K562 (cell line): ENCODE measurements at regions not wholly inside any gene's neighbourhood (a gene's known extent, or its start where the extent isn't known, plus 50 kb on each side); places are given as distances from the start of the nearest gene placed in this dataset.

ENCODE experiments used
- CTCF ChIP-seq, 3 experiments: IDR thresholded peaks in 2 of 3; conservative IDR thresholded peaks in 1 of 3; 2 replicates each; pipeline ENCODE4 v1.5.1; 2011 to 2012; ENCODE audit warnings: low read length in 3 of 3, mild to moderate bottlenecking in 3 of 3, control low read depth in 2 of 3, improper control_type of control experiment in 1 of 3, inconsistent platforms in 1 of 3, low read depth in 1 of 3, mixed read lengths in 1 of 3, moderate library complexity in 1 of 3; ENCODE audit not compliant: insufficient read depth in 2 of 3
- E2F6 ChIP-seq, 2 experiments: IDR thresholded peaks; 2 replicates each; pipeline ENCODE4 v1.6.1; 2011; ENCODE audit warnings: borderline replicate concordance in 1 of 2, control low read depth in 1 of 2, low read depth in 1 of 2, low read length in 1 of 2, mild to moderate bottlenecking in 1 of 2, mixed read lengths in 1 of 2, moderate library complexity in 1 of 2; ENCODE audit not compliant: insufficient read depth in 1 of 2, insufficient read length in 1 of 2, poor library complexity in 1 of 2, severe bottlenecking in 1 of 2; ENCODE audit errors: extremely low read depth in 1 of 2
- IRF1 ChIP-seq: sonication (generic); formaldehyde crosslinking; IDR thresholded peaks from 2 replicates; pipeline ENCODE4 v1.8.0; 2022; ENCODE audit warnings: missing genetic modification reagents, mild to moderate bottlenecking, borderline replicate concordance
- MAFG ChIP-seq: fragments of 450-650 bp; conservative IDR thresholded peaks from 2 replicates; pipeline ENCODE4 v1.6.1; 2016; ENCODE audit warnings: missing genetic modification characterization, missing compliant biosample characterization
- MIER1 ChIP-seq: fragments of 450-650 bp; IDR thresholded peaks from 2 replicates; pipeline ENCODE4 v1.6.1; 2016; ENCODE audit warnings: antibody characterized with exemption, mild to moderate bottlenecking, low read depth
- MXI1 ChIP-seq: IDR thresholded peaks from 2 replicates; pipeline ENCODE4 v1.6.1; 2011; ENCODE audit warnings: low read depth, mild to moderate bottlenecking, improper control_type of control experiment, low read length
- NR1H2 ChIP-seq: sonication (generic); formaldehyde crosslinking; IDR thresholded peaks from 2 replicates; pipeline ENCODE4 v1.4.0; 2020; ENCODE audit warnings: mild to moderate bottlenecking, missing genetic modification reagents
- POLR2A ChIP-seq: fragments of 450-650 bp; conservative IDR thresholded peaks from 2 replicates; pipeline ENCODE4 v1.6.1; 2016
- RFX5 ChIP-seq: IDR thresholded peaks from 2 replicates; pipeline ENCODE4 v1.6.1; 2011; ENCODE audit warnings: low read depth, mild to moderate bottlenecking, improper control_type of control experiment, low read length
- SIRT6 ChIP-seq: IDR thresholded peaks from one replicate; pipeline ENCODE4 v1.6.1; 2012; ENCODE audit warnings: low read depth, mild to moderate bottlenecking, control low read depth, inconsistent platforms, low read length, moderate library complexity
- TAF1 ChIP-seq: IDR thresholded peaks from 2 replicates; pipeline ENCODE4 v1.6.1; 2011; ENCODE audit warnings: mild to moderate bottlenecking, low read length, moderate library complexity; ENCODE audit not compliant: insufficient read depth, control insufficient read depth, severe bottlenecking; ENCODE audit errors: extremely low read depth
- WHSC1 ChIP-seq: IDR thresholded peaks from one replicate; pipeline ENCODE4 v1.6.1; 2012; ENCODE audit warnings: low read length, control low read depth, inconsistent platforms
- ZBTB11 ChIP-seq, 3 experiments: fragments of 200-800 bp in 1 of 3; fragments of 250-450 bp in 1 of 3; fragments of 450-650 bp in 1 of 3; sonication (Bioruptor Pico) in 1 of 3; sonication (Bioruptor generic) in 1 of 3; formaldehyde crosslinking in 1 of 3; IDR thresholded peaks; 2 replicates each; pipeline versions ENCODE4 v1.6.1 to v1.8.0; 2016 to 2022; ENCODE audit warnings: mild to moderate bottlenecking in 2 of 3, missing genetic modification characterization in 2 of 3, missing compliant biosample characterization in 1 of 3, moderate library complexity in 1 of 3

- TF ChIP-seq RFX5 (no peak), WHSC1 (no peak), IRF1 (CRISPR knock-in tag) (no peak), MIER1 (no peak), TAF1 (no peak), POLR2A (no peak), ZBTB11 (CRISPR knock-in tag; IDR thresholded peaks at IDR 0.05) (no peak), E2F6 (IDR thresholded peaks at IDR 0.05; ENCODE audit: borderline replicate concordance in 1 of 2, extremely low read depth in 1 of 2, insufficient read depth in 1 of 2, insufficient read length in 1 of 2, low read depth in 1 of 2, low read length in 1 of 2, poor library complexity in 1 of 2, severe bottlenecking in 1 of 2) (no peak), NR1H2 (no peak), SIRT6 (no peak), CTCF (IDR thresholded peaks at IDR 0.05 in 2 of 3, conservative IDR thresholded peaks at IDR 0.05 in 1 of 3; ENCODE audit: insufficient read depth in 2 of 3, low read depth in 1 of 3, low read length in 3 of 3) (no peak), MXI1 (no peak), MAFG (tag) (no peak)
Measured at GRCh38 chr2:30321466-30321865, 90.1 kb downstream of the LBH start.
